DMS53 treated with DMSO at 0.1 percent for 48 hours (cell line): ENCODE measurements at regions not wholly inside any gene's neighbourhood (a gene's known extent, or its start where the extent isn't known, plus 50 kb on each side); places are given as distances from the start of the nearest gene placed in this dataset.

Source experiments
- DNase-seq: peaks from one replicate; lab custom pipeline; 2025; ENCODE audit not compliant: unreplicated experiment; lab: John Stamatoyannopoulos, UW

DNA sequence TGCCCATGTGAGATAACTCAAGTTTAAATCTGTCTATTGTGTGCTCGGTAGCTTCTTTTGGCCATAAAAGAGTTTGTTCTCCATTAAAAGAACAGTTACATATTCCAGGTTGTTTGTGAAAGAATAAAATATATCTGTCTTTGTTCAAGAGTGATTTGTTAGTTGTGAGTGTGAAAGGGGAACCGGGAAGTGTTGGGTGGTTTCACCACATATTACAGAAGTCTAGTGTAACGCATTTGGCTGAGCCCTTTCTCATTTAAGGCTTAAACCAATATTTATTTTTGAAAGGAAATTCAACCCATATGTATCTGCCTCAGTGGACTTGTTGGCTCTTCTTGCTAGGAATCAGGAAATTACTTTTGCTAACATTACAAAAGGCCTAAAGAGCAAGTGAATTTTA, 54.1 kb upstream of the DMRTA1 start:
- no peak for DNase-seq

- DNase-seq = no peak
Observed at GRCh38 chr9:22395687-22396141, 50.9 kb upstream of the DMRTA1 start.
